Sigmoid colon (tissue), 6 donors: ENCODE measurements at regions not wholly inside any gene's neighbourhood (a gene's known extent, or its start where the extent isn't known, plus 50 kb on each side); places are given as distances from the start of the nearest gene placed in this dataset.

ENCODE experiments used
- DNase-seq: peaks from one replicate; pipeline ENCODE4 v3.0.0-alpha.2; 2019
- H3K27ac ChIP-seq, 4 donors: fragments of 200-600 bp; sonication (generic); one replicate each; pipeline ENCODE4 v1.5.1; 2016 to 2019; ENCODE audit warnings: mild to moderate bottlenecking in 1 of 4
- H3K27me3 ChIP-seq, 3 donors: fragments of 200-600 bp; sonication (generic); one replicate each; pipeline ENCODE4 v1.5.1; 2019; ENCODE audit warnings: mild to moderate bottlenecking in 1 of 3
- H3K36me3 ChIP-seq, 4 donors: fragments of 200-600 bp; sonication (generic); one replicate each; pipeline ENCODE4 v1.5.1; 2016 to 2019
- H3K4me1 ChIP-seq, 4 donors: fragments of 200-600 bp; sonication (generic); one replicate each; pipeline ENCODE4 v1.5.1; 2017 to 2019
- H3K4me3 ChIP-seq, 4 donors: fragments of 200-600 bp; sonication (generic); one replicate each; pipeline ENCODE4 v1.5.1; 2017 to 2019; ENCODE audit warnings: mild to moderate bottlenecking in 2 of 4, moderate library complexity in 1 of 4
- H3K9me3 ChIP-seq, 4 donors: fragments of 200-600 bp in 3 of 4; sonication (generic) in 3 of 4; one replicate each; pipeline versions ENCODE4 v1.5.1 to v1.6.1; 2013 to 2019
- CTCF ChIP-seq, 4 experiments: fragments of 450-650 bp in 3 of 4; fragments of 200-600 bp in 1 of 4; IDR thresholded peaks; one replicate each; pipeline ENCODE4 v1.5.1; 2016 to 2019; ENCODE audit warnings: antibody characterized with exemption in 4 of 4, mild to moderate bottlenecking in 3 of 4, moderate library complexity in 2 of 4
- EP300 ChIP-seq, 4 donors: sonication (generic); formaldehyde crosslinking; IDR thresholded peaks; one replicate each; pipeline ENCODE4 v1.6.1; 2017; ENCODE audit warnings: antibody characterized with exemption in 4 of 4
- POLR2A ChIP-seq, 2 donors: fragments of 450-650 bp; IDR thresholded peaks; one replicate each; pipeline ENCODE4 v1.6.1; 2016; ENCODE audit warnings: antibody characterized with exemption in 2 of 2, mild to moderate bottlenecking in 2 of 2, moderate library complexity in 2 of 2
- POLR2AphosphoS5 ChIP-seq, 4 donors: sonication (generic); formaldehyde crosslinking; IDR thresholded peaks; one replicate each; pipeline ENCODE4 v1.6.1; 2017; ENCODE audit warnings: antibody characterized with exemption in 4 of 4
- WGBS, 2 donors: extraction: QIAGEN DNeasy Blood & Tissue Kit; methylation state at CpG; one replicate each; pipeline ENCODE4 v1.1.7; 2013; 5-methylcytosine and 5-hydroxymethylcytosine counted together
- intact Hi-C: fragments of 100-400 bp; cut with DNase I; formaldehyde crosslinking; loops from one replicate; pipeline ENCODE4 v1.15.1; 2023
- donor health status: healthy with polysubstance abuse.
- donor health status: healthy.

- H3K4me1 ChIP-seq: peaks cover 0 to 7% (median 0%) of the 10 kb centered on the region in 4 donors
- H3K27ac ChIP-seq: no peak overlapping the region
- H3K4me3 ChIP-seq: no peak overlapping the region
- H3K27me3 ChIP-seq: no peaks in the 10 kb centered on the region
- no peak for DNase-seq
- 85 to 91% methylated on average over 5 of the region's 5 CpGs for WGBS, 2 donors
- intact Hi-C loops: no loop called here
- H3K36me3 ChIP-seq: no peaks in the 10 kb centered on the region
- H3K9me3 ChIP-seq: peaks cover 0 to 4% (median 0%) of the 10 kb centered on the region in 4 donors
- TF ChIP-seq CTCF (IDR thresholded peaks at IDR 0.05) (no peak), POLR2A (IDR thresholded peaks at IDR 0.05) (no peak), EP300 (IDR thresholded peaks at IDR 0.05) (no peak), POLR2AphosphoS5 (IDR thresholded peaks at IDR 0.05) (no peak)
Observed at GRCh38 chr3:20682573-20682972, 496.6 kb upstream of the SGO1 start.

- no peaks in the 10 kb centered on the region for H3K27me3 ChIP-seq
- 82 to 91% methylated on average over 1 of the region's 1 CpG for WGBS, 2 donors
- intact Hi-C loops: no loop called here
Observed at GRCh38 chr3:20680990-20681628, 495.1 kb upstream of the SGO1 start.

DNA sequence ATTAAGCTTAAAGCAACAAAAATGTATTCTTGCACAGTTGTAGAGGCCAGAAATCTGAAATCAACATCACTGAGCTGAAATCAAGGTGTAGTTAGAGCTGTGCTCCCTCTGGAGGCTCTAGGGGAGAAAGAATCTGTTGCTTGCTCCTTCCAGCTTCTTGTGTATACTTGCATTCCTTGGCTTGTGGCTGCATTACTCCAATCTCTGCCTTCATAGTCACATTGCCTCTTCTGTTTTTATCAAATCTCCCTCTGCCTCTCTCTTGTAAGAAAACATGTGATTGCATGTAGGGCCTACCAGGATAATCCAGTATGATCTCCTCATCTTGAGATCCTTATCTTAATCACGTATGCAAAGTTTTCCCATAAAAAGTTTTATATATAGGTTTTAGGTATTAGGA is 487.9 kb upstream of the SGO1 start:
- TF ChIP-seq CTCF (IDR thresholded peaks at IDR 0.05): no peak
- TF ChIP-seq POLR2AphosphoS5 (IDR thresholded peaks at IDR 0.05): no peak
- TF ChIP-seq EP300 (IDR thresholded peaks at IDR 0.05): no peak
- TF ChIP-seq POLR2A (IDR thresholded peaks at IDR 0.05): no peak
- H3K9me3 ChIP-seq: no peaks in the 10 kb centered on the region
- no peaks in the 10 kb centered on the region for H3K36me3 ChIP-seq
- 55 to 89% methylated on average over 1 of the region's 1 CpG for WGBS, 2 donors
- H3K27ac ChIP-seq: no peak overlapping the region
- DNase-seq: no peak
- H3K4me3 ChIP-seq: no peak overlapping the region
- no peaks in the 10 kb centered on the region for H3K27me3 ChIP-seq
- H3K4me1 ChIP-seq: peaks cover 0 to 8% (median 0%) of the 10 kb centered on the region in 4 donors
- intact Hi-C loops: no loop called here

More at GRCh38 chr3:20680990-20681628, 495.1 kb upstream of the SGO1 start:
- no peaks in the 10 kb centered on the region for H3K36me3 ChIP-seq
- no peak for TF ChIP-seq POLR2AphosphoS5 (IDR thresholded peaks at IDR 0.05)
- TF ChIP-seq POLR2A (IDR thresholded peaks at IDR 0.05): no peak
- no peak for TF ChIP-seq EP300 (IDR thresholded peaks at IDR 0.05)
- no peak for TF ChIP-seq CTCF (IDR thresholded peaks at IDR 0.05)
- peaks cover 0 to 7% (median 0%) of the 10 kb centered on the region in 4 donors for H3K4me1 ChIP-seq
- H3K27ac ChIP-seq: no peak overlapping the region
- peaks cover 0 to 4% (median 0%) of the 10 kb centered on the region in 4 donors for H3K9me3 ChIP-seq
- no peak for DNase-seq
- no peak overlapping the region for H3K4me3 ChIP-seq

- Histone ChIP-seq H3K4me1 (peaks cover 0 to 9% (median 0%) of the 10 kb centered on the region in 4 donors), H3K4me3 (no peak overlapping the region), H3K9me3 (peaks cover 0 to 4% (median 0%) of the 10 kb centered on the region in 4 donors), H3K27me3 (no peaks in the 10 kb centered on the region), H3K36me3 (no peaks in the 10 kb centered on the region), H3K27ac (no peak overlapping the region)
- TF ChIP-seq POLR2AphosphoS5 (IDR thresholded peaks at IDR 0.05) (no peak), POLR2A (IDR thresholded peaks at IDR 0.05) (no peak), EP300 (IDR thresholded peaks at IDR 0.05) (no peak), CTCF (IDR thresholded peaks at IDR 0.05) (no peak)
- 21 to 68% methylated on average over 2 of the region's 2 CpGs for WGBS, 2 donors
- intact Hi-C loops: no loop called here
- no peak for DNase-seq
Observed at GRCh38 chr3:20669675-20670074, 483.7 kb upstream of the SGO1 start.

DNA sequence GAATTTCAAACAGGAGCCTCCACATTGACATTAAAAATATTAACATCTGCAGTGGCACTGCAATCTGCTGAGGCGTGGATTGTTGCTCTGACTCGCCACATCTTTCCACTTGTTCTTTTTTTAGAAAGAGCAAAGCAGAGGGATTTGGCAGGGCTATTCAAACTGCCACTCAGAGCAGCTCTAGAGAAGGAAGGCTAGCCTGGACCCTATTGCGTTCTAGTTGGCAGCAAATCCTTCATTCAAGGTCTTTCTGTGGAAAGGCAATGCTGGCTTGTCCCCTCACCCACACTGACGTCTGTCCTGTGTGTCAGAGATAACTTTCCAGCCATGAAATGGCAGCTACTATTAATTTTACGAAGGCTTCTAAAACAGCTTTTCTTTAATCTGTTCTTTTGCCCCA is 483.2 kb upstream of the SGO1 start:
- no peaks in the 10 kb centered on the region for H3K36me3 ChIP-seq
- TF ChIP-seq CTCF (IDR thresholded peaks at IDR 0.05): no peak
- TF ChIP-seq EP300 (IDR thresholded peaks at IDR 0.05): no peak
- TF ChIP-seq POLR2AphosphoS5 (IDR thresholded peaks at IDR 0.05): no peak
- TF ChIP-seq POLR2A (IDR thresholded peaks at IDR 0.05): no peak
- no peak overlapping the region for H3K4me3 ChIP-seq
- intact Hi-C loops: no loop called here
- H3K27me3 ChIP-seq: no peaks in the 10 kb centered on the region
- H3K4me1 ChIP-seq: peaks cover 0 to 9% (median 0%) of the 10 kb centered on the region in 4 donors
- peaks cover 0 to 4% (median 0%) of the 10 kb centered on the region in 4 donors for H3K9me3 ChIP-seq
- DNase-seq: no peak
- WGBS, 2 donors: 53 to 56% methylated on average over 5 of the region's 5 CpGs
- no peak overlapping the region for H3K27ac ChIP-seq
